Panc1 (cell line): ENCODE measurements at regions not wholly inside any gene's neighbourhood (a gene's known extent, or its start where the extent isn't known, plus 50 kb on each side); places are given as distances from the start of the nearest gene placed in this dataset.

Experiments
- ATAC-seq: fragments of 200-7000 bp; cut with Tn5 transposase; 2 replicates; pipeline ENCODE4 v1.9.1; 2020; ENCODE audit warnings: mild to moderate bottlenecking, moderate library complexity
- BruUV-seq: library from RNA; stranded (reverse); fragments of 400-500 nt; replicated peaks from 2 replicates; lab custom pipeline; 2021; lab: Mats Ljungman, UMichigan
- CTCF ChIA-PET: fragments of 300-600 bp; sonication (Branson Sonifier 250); formaldehyde crosslinking; loops from one replicate; lab custom pipeline; 2022; ENCODE audit warnings: antibody characterized with exemption; lab: Charles Lee
- POLR2A ChIA-PET: fragments of 300-600 bp; sonication (Branson Sonifier 250); formaldehyde crosslinking; loops from one replicate; lab custom pipeline; 2022; ENCODE audit warnings: antibody characterized with exemption; lab: Charles Lee
- DNase-seq: peaks from one replicate; pipeline ENCODE4 v3.0.0-alpha.2; 2010; ENCODE audit warnings: low read depth, low spot score
- H3K27ac ChIP-seq: 2 replicates; pipeline ENCODE4 v1.5.1; 2011; ENCODE audit warnings: mild to moderate bottlenecking, low read length, inconsistent platforms
- H3K27me3 ChIP-seq: fragments of 200-500 bp; sonication (Bioruptor generic); 2 replicates; pipeline ENCODE4 v1.6.0; 2014; ENCODE audit warnings: low read length, inconsistent platforms; ENCODE audit not compliant: control insufficient read depth, insufficient read depth
- H3K36me3 ChIP-seq: fragments of 200-500 bp; sonication (Bioruptor generic); 2 replicates; pipeline ENCODE4 v1.5.1; 2014; ENCODE audit warnings: inconsistent platforms, mild to moderate bottlenecking, low read length, moderate library complexity; ENCODE audit not compliant: control insufficient read depth, insufficient read depth
- H3K4me1 ChIP-seq: 2 replicates; pipeline ENCODE4 v1.5.1; 2011; ENCODE audit warnings: inconsistent platforms, mild to moderate bottlenecking, low read length, moderate library complexity; ENCODE audit not compliant: control insufficient read depth, insufficient read depth
- H3K4me3 ChIP-seq, 2 experiments: 2 replicates each; pipeline ENCODE4 v1.5.1; 2011 to 2012; ENCODE audit warnings: low read depth in 2 of 2, low read length in 2 of 2, mild to moderate bottlenecking in 2 of 2, inconsistent platforms in 1 of 2, moderate library complexity in 1 of 2
- H3K9me3 ChIP-seq: fragments of 200-500 bp; sonication (Bioruptor generic); 2 replicates; pipeline ENCODE4 v1.5.1; 2014; ENCODE audit warnings: low read depth, mild to moderate bottlenecking, inconsistent platforms, low read length, moderate library complexity; ENCODE audit not compliant: control insufficient read depth, insufficient read depth
- CTCF ChIP-seq: fragments of 450-650 bp; IDR thresholded peaks from 2 replicates; pipeline ENCODE4 v1.5.1; 2017; ENCODE audit warnings: mild to moderate bottlenecking
- POLR2AphosphoS5 ChIP-seq: IDR thresholded peaks from 2 replicates; pipeline ENCODE4 v1.6.1; 2012; ENCODE audit warnings: mild to moderate bottlenecking, low read depth, low read length, moderate library complexity
- REST ChIP-seq, 2 experiments: IDR thresholded peaks; 2 replicates each; pipeline ENCODE4 v1.6.1; 2011 to 2012; ENCODE audit warnings: low read depth in 2 of 2, control low read depth in 1 of 2, low read length in 1 of 2, mild to moderate bottlenecking in 1 of 2, moderate library complexity in 1 of 2; ENCODE audit not compliant: insufficient read depth in 1 of 2
- SIN3A ChIP-seq: IDR thresholded peaks from 2 replicates; pipeline ENCODE4 v1.6.1; 2012; ENCODE audit warnings: low read depth, mild to moderate bottlenecking, low read length, moderate library complexity, borderline replicate concordance; ENCODE audit not compliant: insufficient read depth
- TCF7L2 ChIP-seq: IDR thresholded peaks from 2 replicates; pipeline ENCODE4 v1.6.1; 2011; ENCODE audit warnings: mild to moderate bottlenecking, low read depth, low read length, inconsistent platforms
- in situ Hi-C: cut with HindIII; loops from 2 replicates; pipeline ENCODE4 v1.10.0; 2016; ENCODE audit warnings: low sequenced_read_pairs, low pct_unique_long_range_greater_than_20kb
- intact Hi-C: fragments of 100-400 bp; cut with micrococcal nuclease; formaldehyde crosslinking; loops from one replicate; pipeline ENCODE4 v1.10.0; 2022; ENCODE audit not compliant: unreplicated experiment

- intact Hi-C loops: no loop called here
- in situ Hi-C loops: no loop called here
- Histone ChIP-seq H3K27ac (no peak overlapping the region), H3K9me3 (no peaks in the 10 kb centered on the region), H3K4me1 (no peaks in the 10 kb centered on the region), H3K36me3 (no peaks in the 10 kb centered on the region), H3K4me3 (no peak overlapping the region), H3K27me3 (no peaks in the 10 kb centered on the region)
- no peak for TF ChIP-seq CTCF
- CTCF ChIA-PET: no interaction called here
- POLR2A ChIA-PET: no interaction called here
- DNase-seq (no peak), ATAC-seq (no peak)
- BruUV-seq: no TSS peak
These were observed 301.7 kb upstream of the SPRY2 start for GRCh38 chr13:80642641-80643040.

GRCh38 chr13:80633251-80633650 is 292.3 kb upstream of the SPRY2 start:
- Histone ChIP-seq H3K9me3 (no peaks in the 10 kb centered on the region), H3K4me1 (no peaks in the 10 kb centered on the region), H3K27me3 (no peaks in the 10 kb centered on the region), H3K36me3 (no peaks in the 10 kb centered on the region), H3K27ac (no peak overlapping the region), H3K4me3 (no peak overlapping the region)
- no peak for ATAC-seq
- TF ChIP-seq SIN3A (no peak), CTCF (no peak), POLR2AphosphoS5 (no peak), TCF7L2 (no peak), REST (IDR thresholded peaks at IDR 0.05; ENCODE audit: insufficient read depth in 1 of 2, low read depth in 2 of 2, low read length in 1 of 2) (no peak)
- ChIA-PET CTCF (no interaction called here), POLR2A (no interaction called here)
- in situ Hi-C loops: no loop called here
- no peak for DNase-seq
- intact Hi-C loops: no loop called here
- BruUV-seq: no TSS peak

GRCh38 chr13:80630685-80631121 is 289.8 kb upstream of the SPRY2 start:
- TF ChIP-seq CTCF (no peak), TCF7L2 (no peak), SIN3A (no peak), POLR2AphosphoS5 (no peak), REST (IDR thresholded peaks at IDR 0.05; ENCODE audit: insufficient read depth in 1 of 2, low read depth in 2 of 2, low read length in 1 of 2) (no peak)
- DNase-seq (no peak), ATAC-seq (no peak)
- ChIA-PET POLR2A (no interaction called here), CTCF (no interaction called here)
- H3K4me3 ChIP-seq: no peak overlapping the region
- in situ Hi-C loops: no loop called here
- intact Hi-C loops: no loop called here
- no peaks in the 10 kb centered on the region for H3K9me3 ChIP-seq
- no peaks in the 10 kb centered on the region for H3K36me3 ChIP-seq
- H3K4me1 ChIP-seq: no peaks in the 10 kb centered on the region
- BruUV-seq: no TSS peak
- H3K27ac ChIP-seq: no peak overlapping the region
- H3K27me3 ChIP-seq: no peaks in the 10 kb centered on the region
